Suprapubic skin (tissue), 4 donors: ENCODE measurements at regions not wholly inside any gene's neighbourhood (a gene's known extent, or its start where the extent isn't known, plus 50 kb on each side); places are given as distances from the start of the nearest gene placed in this dataset.

Experiments
- DNase-seq, 2 donors: peaks; one replicate each; pipeline ENCODE4 v3.0.0-alpha.2; 2019; ENCODE audit warnings: low spot score in 2 of 2
- H3K27ac ChIP-seq: fragments of 200-600 bp; sonication (generic); one replicate; pipeline ENCODE4 v1.5.1; 2019
- H3K27me3 ChIP-seq: fragments of 200-600 bp; sonication (generic); one replicate; pipeline ENCODE4 v1.5.1; 2019
- H3K36me3 ChIP-seq: fragments of 200-600 bp; sonication (generic); one replicate; pipeline ENCODE4 v1.5.1; 2019
- H3K4me1 ChIP-seq: fragments of 200-600 bp; sonication (generic); one replicate; pipeline ENCODE4 v1.5.1; 2019
- H3K4me3 ChIP-seq: fragments of 200-600 bp; sonication (generic); one replicate; pipeline ENCODE4 v1.5.1; 2019; ENCODE audit warnings: mild to moderate bottlenecking
- H3K9me3 ChIP-seq: fragments of 200-600 bp; sonication (generic); one replicate; pipeline ENCODE4 v1.5.1; 2019
- CTCF ChIP-seq, 2 donors: fragments of 200-600 bp in 1 of 2; fragments of 450-650 bp in 1 of 2; sonication (generic) in 1 of 2; IDR thresholded peaks; one replicate each; pipeline ENCODE4 v1.5.1; 2016 to 2019; ENCODE audit warnings: antibody characterized with exemption in 2 of 2, mild to moderate bottlenecking in 1 of 2, moderate library complexity in 1 of 2
- EP300 ChIP-seq: sonication (generic); formaldehyde crosslinking; IDR thresholded peaks from one replicate; pipeline ENCODE4 v1.6.1; 2017; ENCODE audit warnings: antibody characterized with exemption
- POLR2A ChIP-seq, 2 donors: fragments of 450-650 bp; IDR thresholded peaks; one replicate each; pipeline ENCODE4 v1.6.1; 2017; ENCODE audit warnings: antibody characterized with exemption in 2 of 2, mild to moderate bottlenecking in 2 of 2, moderate library complexity in 2 of 2
- POLR2AphosphoS5 ChIP-seq, 3 donors: sonication (generic); formaldehyde crosslinking; IDR thresholded peaks; one replicate each; pipeline ENCODE4 v1.6.1; 2017; ENCODE audit warnings: antibody characterized with exemption in 3 of 3
- WGBS: methylation state at CpG from one replicate; pipeline ENCODE4 v1.1.5; 2018; 5-methylcytosine and 5-hydroxymethylcytosine counted together

GRCh38 chr9:80720579-80720978, 968.8 kb downstream of the TLE1 start:
- Histone ChIP-seq H3K27me3 (no peaks in the 10 kb centered on the region), H3K4me1 (no peaks in the 10 kb centered on the region), H3K9me3 (peaks cover 16% of the 10 kb centered on the region), H3K4me3 (no peak overlapping the region), H3K27ac (no peak overlapping the region), H3K36me3 (no peaks in the 10 kb centered on the region)
- WGBS: 82% methylated on average over 1 of the region's 1 CpG
- TF ChIP-seq EP300 (no peak), POLR2A (IDR thresholded peaks at IDR 0.05) (no peak), CTCF (IDR thresholded peaks at IDR 0.05) (no peak), POLR2AphosphoS5 (IDR thresholded peaks at IDR 0.05) (no peak)
- no peak for DNase-seq

GRCh38 chr9:80707120-80707519, 982.2 kb downstream of the TLE1 start:
- H3K27ac ChIP-seq: no peak overlapping the region
- H3K4me3 ChIP-seq: no peak overlapping the region
- no peak for TF ChIP-seq EP300
- no peak for TF ChIP-seq POLR2A (IDR thresholded peaks at IDR 0.05)
- no peak for TF ChIP-seq CTCF (IDR thresholded peaks at IDR 0.05)
- no peak for TF ChIP-seq POLR2AphosphoS5 (IDR thresholded peaks at IDR 0.05)
- H3K4me1 ChIP-seq: peaks cover 3% of the 10 kb centered on the region
- no peaks in the 10 kb centered on the region for H3K27me3 ChIP-seq
- no peaks in the 10 kb centered on the region for H3K36me3 ChIP-seq
- DNase-seq: no peak
- no peaks in the 10 kb centered on the region for H3K9me3 ChIP-seq

GRCh38 chr9:80701061-80701460, 988.3 kb downstream of the TLE1 start:
- Histone ChIP-seq H3K27me3 (no peaks in the 10 kb centered on the region), H3K4me1 (peaks cover 5% of the 10 kb centered on the region), H3K36me3 (no peaks in the 10 kb centered on the region), H3K4me3 (no peak overlapping the region), H3K27ac (peak overlapping the region; percentile 49), H3K9me3 (no peaks in the 10 kb centered on the region)
- no peak for DNase-seq
- TF ChIP-seq CTCF (IDR thresholded peaks at IDR 0.05): no peak

- 21% methylated on average over 2 of the region's 2 CpGs for WGBS
- Histone ChIP-seq H3K36me3 (no peaks in the 10 kb centered on the region), H3K27me3 (no peaks in the 10 kb centered on the region), H3K4me1 (peaks cover 5% of the 10 kb centered on the region), H3K9me3 (no peaks in the 10 kb centered on the region), H3K4me3 (no peak overlapping the region), H3K27ac (no peak overlapping the region)
- TF ChIP-seq EP300 (no peak), POLR2A (IDR thresholded peaks at IDR 0.05) (no peak), CTCF (IDR thresholded peaks at IDR 0.05) (no peak), POLR2AphosphoS5 (IDR thresholded peaks at IDR 0.05) (no peak)
- no peak for DNase-seq
These were observed 989.8 kb downstream of the TLE1 start for GRCh38 chr9:80699511-80699998.

- no peak for DNase-seq
- H3K36me3 ChIP-seq: no peaks in the 10 kb centered on the region
- 83% methylated on average over 2 of the region's 2 CpGs for WGBS
- no peak overlapping the region for H3K27ac ChIP-seq
- H3K27me3 ChIP-seq: no peaks in the 10 kb centered on the region
- TF ChIP-seq POLR2A (IDR thresholded peaks at IDR 0.05) (no peak), EP300 (no peak), POLR2AphosphoS5 (IDR thresholded peaks at IDR 0.05) (no peak), CTCF (IDR thresholded peaks at IDR 0.05) (no peak)
- peaks cover 5% of the 10 kb centered on the region for H3K4me1 ChIP-seq
- H3K4me3 ChIP-seq: no peak overlapping the region
- no peaks in the 10 kb centered on the region for H3K9me3 ChIP-seq
These were observed 990.5 kb downstream of the TLE1 start for GRCh38 chr9:80698725-80699410.
